Activated gamma-delta T cell (primary cell): ENCODE measurements at regions not wholly inside any gene's neighbourhood (a gene's known extent, or its start where the extent isn't known, plus 50 kb on each side); places are given as distances from the start of the nearest gene placed in this dataset.

Source experiments
- DNase-seq: peaks from one replicate; lab custom pipeline; 2025; lab: John Stamatoyannopoulos, UW

GRCh38 chr6:168722397-168722796 is 281.4 kb downstream of the SMOC2 start:
- DNase-seq = no peak

GRCh38 chr6:168721571-168721970 is 280.6 kb downstream of the SMOC2 start:
- DNase-seq = no peak

GRCh38 chr6:168719901-168720300 is 278.9 kb downstream of the SMOC2 start:
- no peak for DNase-seq

- DNase-seq = no peak
Measured at GRCh38 chr6:168718821-168719475, 278.0 kb downstream of the SMOC2 start.
